ENCODE measurements at regions not wholly inside any gene's neighbourhood (a gene's known extent, or its start where the extent isn't known, plus 50 kb on each side); places are given as distances from the start of the nearest gene placed in this dataset.
A peak's percentile ranks its signal among the peaks of the same experiment; 100 is the strongest.
"Not testable (repeated sequence)": the region's sequence is repeated elsewhere in the genome, so short reads cannot be mapped to it uniquely, and the experiment has no call there.

GRCh38 chr1:230567221-230567575, 75.1 kb upstream of the COG2 start:
- Histone ChIP-seq H3K4me3 (replicated peaks in 1 of 3; ENCODE audit: low read depth in 2 of 3, low read length in 3 of 3) (no peak overlapping the region), H4K20me1 (ENCODE audit: insufficient read depth, low read length) (no peaks in the 10 kb centered on the region), H3K9me3 (replicated peaks in 1 of 2; ENCODE audit: control insufficient read depth in 1 of 2, insufficient read depth in 1 of 2, low read length in 2 of 2) (no peaks in the 10 kb centered on the region), H2AFZ (ENCODE audit: insufficient read depth, low read depth, low read length, poor library complexity, severe bottlenecking) (no peak overlapping the region), H3K4me1 (ENCODE audit: control insufficient read depth in 1 of 2, insufficient read depth in 2 of 2, low read length in 2 of 2) (peaks cover 39 to 47% of the 10 kb centered on the region in 2 donors), H3K4me2 (replicated peaks; ENCODE audit: extremely low read depth, low read length, poor library complexity, severe bottlenecking) (no peak overlapping the region), H3K9ac (ENCODE audit: insufficient read depth, low read length, poor library complexity, severe bottlenecking) (no peak overlapping the region), H3K36me3 (replicated peaks in 1 of 2; ENCODE audit: control insufficient read depth in 1 of 2, insufficient read depth in 2 of 2, low read length in 2 of 2) (no peaks in the 10 kb centered on the region), H3K27me3 (ENCODE audit: control insufficient read depth in 2 of 2, insufficient read depth in 2 of 2, low read length in 2 of 2) (no peaks in the 10 kb centered on the region), H3K79me2 (ENCODE audit: insufficient read depth, low read length) (no peaks in the 10 kb centered on the region), H3K27ac (ENCODE audit: low read depth in 1 of 2, low read length in 2 of 2) (no peak overlapping the region)
- H3K27ac Mint-ChIP-seq = peak overlapping the region in 2 of 7 donors; percentile 5 to 35
- peaks cover 2 to 3% of the 10 kb centered on the region in 2 donors for H3K36me3 Mint-ChIP-seq
- no peak for DNase-seq
- H3K27me3 Mint-ChIP-seq (ENCODE audit: low read depth in 3 of 3) = peaks cover 0 to 7% (median 4%) of the 10 kb centered on the region in 3 donors
- peaks cover 73% of the 10 kb centered on the region for H3K4me1 Mint-ChIP-seq
- no peak for TF ChIP-seq CTCF (IDR thresholded peaks at IDR 0.05)
- H3K9me3 Mint-ChIP-seq = peaks cover 0 to 3% (median 0%) of the 10 kb centered on the region in 7 donors
- intact Hi-C loops (cut with micrococcal nuclease) = no loop called here
- H3K4me3 Mint-ChIP-seq = no peak overlapping the region

GRCh38 chr1:230566532-230567220, 75.6 kb upstream of the COG2 start:
- H3K36me3 ChIP-seq (replicated peaks in 1 of 2; ENCODE audit: control insufficient read depth in 1 of 2, insufficient read depth in 2 of 2, low read length in 2 of 2); H3K4me2 ChIP-seq (replicated peaks; ENCODE audit: extremely low read depth, low read length, poor library complexity, severe bottlenecking); H3K27me3 Mint-ChIP-seq (ENCODE audit: low read depth in 3 of 3); H3K27me3 ChIP-seq (ENCODE audit: control insufficient read depth in 2 of 2, insufficient read depth in 2 of 2, low read length in 2 of 2); H3K36me3 Mint-ChIP-seq; H3K4me3 ChIP-seq (replicated peaks in 1 of 3; ENCODE audit: low read depth in 2 of 3, low read length in 3 of 3); intact Hi-C loops (cut with micrococcal nuclease); H3K9ac ChIP-seq (ENCODE audit: insufficient read depth, low read length, poor library complexity, severe bottlenecking); H3K9me3 Mint-ChIP-seq; H2AFZ ChIP-seq (ENCODE audit: insufficient read depth, low read depth, low read length, poor library complexity, severe bottlenecking); H3K79me2 ChIP-seq (ENCODE audit: insufficient read depth, low read length); H3K9me3 ChIP-seq (replicated peaks in 1 of 2; ENCODE audit: control insufficient read depth in 1 of 2, insufficient read depth in 1 of 2, low read length in 2 of 2); H4K20me1 ChIP-seq (ENCODE audit: insufficient read depth, low read length): not testable (repeated sequence)
- peak overlapping the region in 2 of 7 donors; percentile 35 to 71 for H3K27ac Mint-ChIP-seq
- H3K4me1 Mint-ChIP-seq = peaks cover 68% of the 10 kb centered on the region
- peak overlapping the region in 1 of 2 donors; percentile 38 for H3K27ac ChIP-seq (ENCODE audit: low read depth in 1 of 2, low read length in 2 of 2)
- WGBS (ENCODE audit: insufficient coverage) = no CpG with 5 or more reads among the region's 3 CpGs
- peak in 1 of 3 donors; percentile 12 for DNase-seq
- peaks cover 34 to 42% of the 10 kb centered on the region in 2 donors for H3K4me1 ChIP-seq (ENCODE audit: control insufficient read depth in 1 of 2, insufficient read depth in 2 of 2, low read length in 2 of 2)
- peak overlapping the region in 1 of 2 donors; percentile 15 for H3K4me3 Mint-ChIP-seq
